GM13977 (cell line): ENCODE measurements at regions not wholly inside any gene's neighbourhood (a gene's known extent, or its start where the extent isn't known, plus 50 kb on each side); places are given as distances from the start of the nearest gene placed in this dataset.

Source experiments
- DNase-seq: peaks from one replicate; pipeline ENCODE4 v3.0.0; 2012; ENCODE audit warnings: low spot score
- in situ Hi-C: fragments of 300-500 bp; cut with MboI; formaldehyde crosslinking; loops from one replicate; pipeline ENCODE4 v1.12.0; 2022; ENCODE audit warnings: low sequenced_read_pairs, low pct_unique_long_range_greater_than_20kb, mixed read lengths, inconsistent platforms; ENCODE audit not compliant: unreplicated experiment
- TF ChIP-seq, protein P1 (sequence below): IDR thresholded peaks from 2 replicates; pipeline ENCODE4 v1.5.1; 2012; ENCODE audit warnings: mild to moderate bottlenecking, control low read depth; ENCODE audit not compliant: insufficient read depth; ENCODE audit errors: extremely low read depth, missing control alignments

DNA sequence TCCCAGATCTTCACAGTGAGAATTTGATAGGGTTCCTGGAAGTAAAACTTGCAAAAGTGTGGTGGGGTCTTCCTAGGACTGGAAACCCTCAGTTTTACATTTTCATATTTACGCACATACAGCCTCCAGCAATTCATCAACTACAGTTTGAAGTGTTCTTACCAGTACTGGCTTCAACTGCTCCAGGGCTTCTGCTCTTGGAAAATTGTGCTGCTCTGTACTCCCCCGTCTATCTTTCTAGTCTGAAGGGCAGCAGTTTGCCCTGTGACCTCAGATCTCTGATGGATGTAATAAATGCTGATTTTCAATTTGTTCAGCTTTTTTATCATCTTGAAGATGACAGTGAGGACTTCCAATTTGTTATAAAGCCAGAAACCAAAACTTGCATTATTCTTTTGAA lies 458.9 kb upstream of the FSTL5 start:
- TF ChIP-seq, protein P1, sequence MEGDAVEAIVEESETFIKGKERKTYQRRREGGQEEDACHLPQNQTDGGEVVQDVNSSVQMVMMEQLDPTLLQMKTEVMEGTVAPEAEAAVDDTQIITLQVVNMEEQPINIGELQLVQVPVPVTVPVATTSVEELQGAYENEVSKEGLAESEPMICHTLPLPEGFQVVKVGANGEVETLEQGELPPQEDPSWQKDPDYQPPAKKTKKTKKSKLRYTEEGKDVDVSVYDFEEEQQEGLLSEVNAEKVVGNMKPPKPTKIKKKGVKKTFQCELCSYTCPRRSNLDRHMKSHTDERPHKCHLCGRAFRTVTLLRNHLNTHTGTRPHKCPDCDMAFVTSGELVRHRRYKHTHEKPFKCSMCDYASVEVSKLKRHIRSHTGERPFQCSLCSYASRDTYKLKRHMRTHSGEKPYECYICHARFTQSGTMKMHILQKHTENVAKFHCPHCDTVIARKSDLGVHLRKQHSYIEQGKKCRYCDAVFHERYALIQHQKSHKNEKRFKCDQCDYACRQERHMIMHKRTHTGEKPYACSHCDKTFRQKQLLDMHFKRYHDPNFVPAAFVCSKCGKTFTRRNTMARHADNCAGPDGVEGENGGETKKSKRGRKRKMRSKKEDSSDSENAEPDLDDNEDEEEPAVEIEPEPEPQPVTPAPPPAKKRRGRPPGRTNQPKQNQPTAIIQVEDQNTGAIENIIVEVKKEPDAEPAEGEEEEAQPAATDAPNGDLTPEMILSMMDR = no peak
- DNase-seq = no peak
- in situ Hi-C loops = no loop called here

DNA sequence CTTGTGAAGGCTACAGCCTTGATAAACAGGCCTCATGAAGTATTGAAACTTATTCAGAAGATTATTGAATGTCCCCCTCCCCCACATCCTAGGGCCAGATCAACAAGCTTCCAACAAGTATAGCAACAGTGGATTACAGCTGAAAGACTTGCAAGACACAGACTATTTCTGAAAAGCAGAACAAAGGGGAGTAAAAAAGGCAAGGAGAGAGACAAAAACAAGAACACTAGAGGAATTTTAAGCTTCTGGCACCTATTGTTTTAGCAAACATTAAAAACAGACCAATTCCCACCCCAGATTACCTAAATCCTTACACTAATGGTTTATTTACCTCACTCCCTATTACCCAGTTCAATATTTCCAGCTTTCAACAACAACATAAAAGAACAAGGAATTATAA lies 446.3 kb upstream of the FSTL5 start:
- in situ Hi-C loops = no loop called here
- TF ChIP-seq, protein P1 = no peak

DNA sequence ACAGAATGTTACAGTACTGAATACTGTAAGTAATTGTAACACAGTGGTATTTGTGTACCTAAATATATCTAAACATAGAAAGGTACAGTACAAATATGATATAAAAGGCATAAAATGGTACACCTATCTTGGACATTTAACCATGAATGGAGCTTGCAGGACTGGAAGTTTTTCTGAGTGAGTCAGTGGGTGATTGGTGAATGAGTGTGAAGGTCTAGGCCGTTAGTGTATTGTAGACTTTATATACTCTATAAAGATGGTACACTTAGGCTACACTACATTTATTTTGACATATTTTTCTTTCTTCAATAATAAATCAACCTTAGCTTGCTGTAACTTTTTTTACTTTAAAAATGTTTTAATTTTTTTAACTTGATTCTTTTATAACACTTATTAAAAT lies 422.5 kb upstream of the FSTL5 start:
- TF ChIP-seq, protein P1 = no peak
- no peak for DNase-seq
- in situ Hi-C loops = no loop called here

More for the DNA sequence above, 446.3 kb upstream of the FSTL5 start:
- no peak for DNase-seq

DNA sequence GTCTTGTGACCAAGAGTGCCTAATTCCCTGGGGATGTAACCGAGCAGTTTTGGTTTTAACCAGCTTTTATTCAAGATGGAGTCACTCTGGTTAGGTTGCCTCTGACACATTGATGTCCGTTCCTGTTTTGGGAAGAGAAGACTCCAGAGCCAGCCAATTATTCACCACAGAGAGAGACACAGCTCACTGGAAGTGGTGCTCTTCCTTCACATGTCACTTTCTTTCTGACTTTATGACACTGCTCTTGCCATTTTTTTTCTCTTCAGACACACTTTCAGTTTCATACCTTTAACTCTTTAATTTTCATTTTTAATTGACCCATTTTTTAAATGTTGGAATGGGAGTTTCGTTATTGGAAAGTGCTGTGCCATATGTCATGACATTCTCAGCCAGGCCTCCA lies 418.4 kb upstream of the FSTL5 start:
- TF ChIP-seq, protein P1 = no peak
- in situ Hi-C loops = no loop called here
- no peak for DNase-seq

DNA sequence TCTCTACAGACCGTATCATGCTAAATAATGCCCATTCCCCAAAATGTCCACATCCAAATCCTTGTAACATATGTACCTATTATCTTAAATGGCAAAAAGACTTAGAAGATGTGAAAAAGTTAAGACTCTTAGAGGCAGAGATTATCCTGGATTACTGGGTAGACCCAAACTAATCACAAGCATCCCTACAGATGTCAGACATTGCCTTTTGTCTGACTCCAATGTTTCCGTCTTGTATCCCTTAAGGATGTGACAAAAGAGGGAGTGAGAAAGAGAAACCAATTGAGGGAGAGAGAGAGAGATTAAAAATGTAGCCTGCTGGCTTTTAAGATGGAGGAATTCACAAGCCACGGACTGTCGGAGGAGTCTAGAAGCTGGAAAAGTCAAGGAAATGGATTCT lies 401.9 kb upstream of the FSTL5 start:
- in situ Hi-C loops = no loop called here
- no peak for DNase-seq
- TF ChIP-seq, protein P1 = no peak

DNA sequence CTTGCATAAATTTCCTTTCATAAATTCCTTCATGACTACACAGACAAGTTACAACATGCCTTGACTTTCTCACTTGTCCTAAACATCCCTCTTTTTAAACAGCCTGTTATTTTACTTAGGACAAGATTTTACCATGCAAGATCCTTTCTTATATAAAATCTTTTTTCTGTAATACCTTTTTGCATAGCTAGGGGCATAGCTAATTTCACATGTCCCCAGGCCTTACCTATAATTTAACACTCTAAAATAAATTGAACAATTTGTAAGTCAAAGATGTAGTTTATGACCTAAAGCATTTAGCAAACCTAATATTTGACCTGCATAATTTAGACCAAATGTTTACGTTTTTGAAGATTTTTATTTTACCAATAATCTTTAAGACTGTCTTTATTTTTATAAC lies 396.3 kb upstream of the FSTL5 start:
- in situ Hi-C loops = no loop called here
- DNase-seq = no peak
- TF ChIP-seq, protein P1 = no peak
